Hematopoietic multipotent progenitor cell treated with erythropoietin and hydrocortisone succinate and interleukin-3 and kit ligand, for 8 days (in vitro differentiated cells): ENCODE measurements at regions not wholly inside any gene's neighbourhood (a gene's known extent, or its start where the extent isn't known, plus 50 kb on each side); places are given as distances from the start of the nearest gene placed in this dataset.
"Not testable (repeated sequence)": the region's sequence is repeated elsewhere in the genome, so short reads cannot be mapped to it uniquely, and the experiment has no call there.

Experiments used
- DNase-seq: peaks from one replicate; pipeline ENCODE4 v3.0.0-alpha.2; 2015

DNA sequence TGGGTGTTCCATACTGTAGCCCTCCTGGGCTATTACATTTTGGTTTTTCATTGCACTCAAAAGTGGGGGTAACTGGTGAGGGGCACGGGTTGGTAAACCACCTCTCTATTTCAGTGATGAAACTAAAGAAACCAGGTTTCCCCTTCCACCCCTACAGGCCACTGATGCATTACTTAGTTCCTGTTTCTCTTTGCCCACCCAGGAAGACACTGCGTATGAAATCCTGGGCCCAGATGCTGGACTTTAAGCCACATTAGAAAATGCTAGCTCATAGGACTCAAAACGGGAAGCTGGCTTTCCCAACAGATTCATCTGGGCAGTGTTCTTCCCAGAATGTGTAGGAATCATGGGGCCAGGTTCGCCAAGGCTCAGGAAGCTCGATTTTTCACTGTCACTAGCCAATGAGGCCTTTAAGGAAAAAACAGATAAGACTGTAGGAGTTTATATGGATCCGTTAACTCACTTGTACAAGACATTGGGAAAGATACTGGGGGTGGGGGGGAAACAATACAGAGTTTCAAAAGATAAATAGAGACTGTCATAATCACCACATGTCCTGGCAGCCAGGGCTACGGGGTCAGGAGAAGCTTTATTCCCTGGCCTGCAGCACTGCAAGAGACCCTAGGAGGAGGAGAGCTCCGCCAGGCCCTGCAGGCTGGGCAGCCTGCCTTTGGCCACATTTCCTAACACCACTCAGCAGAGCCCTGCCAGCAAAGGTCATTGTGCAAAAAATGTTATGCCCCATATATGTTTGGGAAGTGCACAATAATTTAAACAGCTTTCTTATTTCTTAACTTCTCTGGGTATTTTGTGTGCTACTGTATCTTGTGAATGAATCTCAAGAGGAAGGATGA is 228.5 kb upstream of the PLGLB2 start:
- not testable (repeated sequence) for DNase-seq

DNA sequence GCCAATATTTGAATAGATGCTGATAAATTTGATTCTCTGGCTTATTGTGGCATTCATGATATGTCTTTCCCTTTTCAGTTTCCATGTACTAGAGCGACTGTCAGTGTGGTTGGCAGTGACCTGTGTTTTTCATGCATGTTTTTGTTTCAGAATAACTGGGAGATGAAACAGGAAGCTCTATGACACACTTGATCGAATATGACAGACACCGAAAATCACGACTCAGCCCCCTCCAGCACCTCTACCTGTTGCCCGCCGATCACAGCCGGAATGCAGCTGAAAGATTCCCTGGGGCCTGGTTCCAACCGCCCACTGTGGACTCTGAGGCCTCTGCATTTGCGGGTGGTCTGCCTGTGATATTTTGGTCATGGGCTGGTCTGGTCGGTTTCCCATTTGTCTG is 226.8 kb upstream of the PLGLB2 start:
- not testable (repeated sequence) for DNase-seq

DNA sequence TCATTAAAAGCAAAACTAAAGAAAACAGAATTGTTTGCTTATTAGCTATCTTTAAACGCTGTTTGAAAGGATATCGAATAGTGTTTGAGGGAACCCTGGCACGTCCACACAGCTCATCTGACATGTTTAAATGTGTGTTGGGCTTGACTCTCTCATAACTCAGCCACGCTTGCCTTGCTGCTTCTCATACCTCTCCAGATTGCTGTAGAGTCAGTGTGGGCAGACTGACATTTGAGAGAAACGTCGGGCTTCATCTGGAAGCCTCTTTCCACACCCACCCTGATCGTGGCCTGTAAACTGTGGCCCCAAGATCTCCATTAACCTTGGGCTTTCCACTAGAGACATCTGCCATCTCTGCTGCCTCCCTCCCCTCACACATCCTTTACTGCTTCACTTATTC is 226.4 kb upstream of the PLGLB2 start:
- not testable (repeated sequence) for DNase-seq

DNA sequence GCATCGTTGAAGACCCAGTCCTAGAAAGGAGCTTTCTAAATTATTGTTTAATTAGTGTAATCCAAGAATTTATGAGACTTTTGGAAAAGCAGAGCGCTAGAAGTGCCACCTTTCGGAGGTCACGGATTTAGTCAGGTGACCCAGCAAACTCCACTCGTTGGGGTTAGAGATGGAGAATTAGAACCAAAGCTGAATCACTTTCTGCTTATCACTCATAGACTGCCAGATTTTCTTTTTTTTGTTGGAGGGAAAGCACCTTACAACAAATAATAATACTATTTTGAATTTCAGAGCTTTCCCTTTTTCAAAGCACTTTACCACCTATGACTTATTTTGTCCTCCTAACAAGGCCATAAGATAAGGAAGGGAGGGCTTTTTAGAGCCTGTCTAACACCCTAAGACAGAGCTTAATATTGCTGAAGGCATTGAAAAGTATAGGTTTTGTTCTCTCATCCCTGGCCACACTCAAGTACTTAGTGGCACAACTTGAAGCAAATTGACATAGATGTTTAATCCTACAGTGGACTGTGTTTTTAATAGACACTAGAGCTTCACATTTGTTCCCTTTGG is 223.2 kb upstream of the PLGLB2 start:
- not testable (repeated sequence) for DNase-seq

DNA sequence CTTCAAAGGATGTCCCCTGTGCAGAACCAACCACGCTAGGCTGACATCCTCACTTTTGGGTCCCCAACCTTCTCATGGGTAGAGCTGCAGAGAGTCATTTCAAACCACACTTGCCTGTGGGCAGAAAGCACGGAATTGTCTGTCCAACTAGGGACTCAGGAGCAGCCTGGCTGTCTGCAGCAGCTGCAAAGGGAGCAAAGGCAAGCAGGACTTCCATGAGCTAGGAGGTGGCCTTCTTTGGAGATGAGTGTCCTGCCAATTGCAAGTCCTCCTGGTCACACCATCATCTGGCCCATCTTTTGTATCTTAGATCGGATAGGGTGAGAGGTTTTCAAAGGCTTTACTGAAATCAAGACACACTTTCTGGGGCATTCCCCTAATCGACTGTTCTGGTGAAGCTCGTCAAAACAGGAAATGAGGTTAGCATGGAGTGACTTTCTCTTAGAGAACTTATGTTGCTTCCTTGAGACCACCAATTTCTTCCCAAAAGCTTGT is 222.3 kb upstream of the PLGLB2 start:
- not testable (repeated sequence) for DNase-seq

DNA sequence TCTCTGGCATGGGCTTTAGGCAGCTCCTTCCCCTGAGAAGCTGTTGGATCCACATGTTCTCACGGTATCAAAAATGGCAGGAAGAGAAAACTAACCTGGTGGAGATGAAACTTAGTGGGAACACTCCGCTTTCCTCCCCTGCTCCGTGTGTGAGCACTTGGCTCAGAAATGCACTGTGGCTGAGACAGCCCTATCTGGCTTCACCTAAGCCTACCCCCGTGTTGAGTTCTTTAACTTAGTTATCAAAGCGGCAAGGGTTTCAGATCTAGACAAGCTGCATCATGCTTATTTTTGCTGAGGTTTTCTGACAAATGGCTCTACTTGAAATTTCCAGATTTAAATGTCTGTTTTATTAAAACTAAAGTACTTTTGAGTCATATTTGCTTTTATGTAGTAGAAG is 221.6 kb upstream of the PLGLB2 start:
- DNase-seq, result not testable (repeated sequence)

DNA sequence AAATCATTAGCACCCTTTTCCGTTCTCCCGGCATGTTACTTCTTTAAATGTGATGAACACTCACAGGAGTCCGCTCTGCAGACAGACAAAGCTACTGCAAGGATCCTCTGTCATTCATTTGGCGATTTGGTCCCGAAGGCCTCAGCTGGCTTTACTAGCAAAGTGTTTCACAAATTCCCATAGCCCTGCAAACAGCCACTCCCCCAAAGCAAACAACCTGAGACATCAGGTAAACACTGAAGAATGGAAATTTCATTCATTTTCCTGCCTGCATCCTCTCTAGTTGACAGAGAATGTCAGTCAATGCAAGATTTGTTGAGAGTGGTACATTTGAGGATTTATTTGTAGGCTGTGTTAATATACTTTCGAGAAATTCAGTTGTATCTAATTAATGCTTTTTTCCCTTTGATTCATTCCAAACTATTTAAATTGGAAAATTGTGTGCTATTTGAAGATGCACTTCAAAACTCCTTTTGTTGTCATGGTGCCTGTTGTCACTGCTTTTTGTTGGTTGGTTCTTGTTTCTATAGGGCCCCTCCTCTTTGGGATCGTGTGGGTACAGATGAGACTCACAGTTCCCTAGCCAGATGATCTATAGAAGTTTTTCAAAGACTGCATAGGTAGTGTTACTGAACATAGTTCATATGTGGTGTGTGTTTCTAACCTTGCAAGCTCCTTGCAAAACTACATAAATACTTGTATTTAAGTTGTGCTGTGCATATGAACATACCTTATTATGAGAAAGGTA is 215.7 kb upstream of the PLGLB2 start:
- peak; percentile 63 for DNase-seq

DNA sequence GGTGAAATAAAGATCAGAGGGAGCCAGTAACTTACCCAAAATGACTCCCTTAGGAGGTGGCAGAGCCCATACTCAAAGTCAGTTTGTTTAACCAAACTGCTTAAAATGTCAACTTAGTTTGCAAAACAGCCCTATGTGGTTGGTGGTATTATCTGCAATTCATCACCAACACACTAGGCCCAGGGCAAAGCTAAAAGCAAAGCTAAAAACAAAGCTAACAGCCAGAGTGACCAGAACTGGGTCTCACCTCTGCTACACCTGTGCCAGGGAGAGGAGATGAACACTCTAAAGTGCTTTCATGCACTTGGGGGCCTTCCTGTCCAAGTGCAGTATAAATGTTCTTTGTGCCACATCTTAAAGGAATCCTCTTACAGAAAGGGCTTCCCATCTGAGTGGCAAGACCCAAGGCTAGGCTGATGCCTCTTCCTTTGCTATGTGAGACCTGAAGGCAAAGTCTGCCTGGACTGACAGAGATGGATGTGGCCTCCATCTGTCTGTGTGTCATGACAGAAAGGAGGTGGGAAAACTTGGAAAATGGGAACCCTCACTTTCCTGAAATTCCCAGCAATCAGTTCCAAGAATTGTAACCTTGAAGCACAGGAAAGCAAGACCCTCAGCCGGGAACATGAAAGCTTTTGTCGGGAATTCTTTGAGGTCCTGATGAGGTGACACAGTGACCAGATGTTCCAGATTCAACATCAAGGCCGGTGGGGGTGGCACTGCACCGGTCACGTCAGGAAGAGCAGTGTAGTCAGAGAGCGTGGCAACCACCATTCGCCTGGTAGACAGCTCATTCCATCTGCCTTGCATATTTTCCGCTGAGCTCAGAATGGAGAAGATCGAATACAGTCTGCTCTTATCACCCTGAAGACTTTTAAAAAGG is 214.3 kb upstream of the PLGLB2 start:
- DNase-seq, result peak; percentile 38

DNA sequence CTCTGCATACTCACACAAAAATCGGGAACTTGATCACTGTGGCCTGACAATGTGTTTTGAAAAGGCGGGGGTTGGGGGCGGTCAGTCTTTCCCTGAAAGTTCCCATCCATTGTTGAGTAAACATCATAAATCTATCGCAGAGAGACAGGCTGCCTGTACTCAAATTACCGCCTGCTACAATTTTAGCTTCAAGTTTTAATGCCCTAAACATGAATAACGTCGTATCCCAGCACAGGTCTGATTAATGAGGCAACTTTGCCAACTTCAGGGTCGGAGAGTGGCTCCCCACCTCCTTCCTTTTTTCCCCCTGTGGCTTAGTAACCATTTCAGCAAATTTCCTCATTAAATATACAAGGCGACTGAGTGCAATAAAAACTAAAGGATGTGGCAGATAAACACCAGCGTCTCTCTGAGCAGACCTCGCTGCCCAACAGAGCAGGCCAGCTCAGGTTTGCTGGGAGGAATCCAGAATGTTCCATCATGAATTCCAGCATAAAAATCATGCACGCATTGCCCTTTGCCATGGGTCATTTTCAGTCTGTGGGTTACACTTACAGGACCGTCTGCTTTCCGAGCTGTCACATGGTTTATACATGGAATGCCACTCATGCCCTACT is 213.5 kb upstream of the PLGLB2 start:
- not testable (repeated sequence) for DNase-seq

DNA sequence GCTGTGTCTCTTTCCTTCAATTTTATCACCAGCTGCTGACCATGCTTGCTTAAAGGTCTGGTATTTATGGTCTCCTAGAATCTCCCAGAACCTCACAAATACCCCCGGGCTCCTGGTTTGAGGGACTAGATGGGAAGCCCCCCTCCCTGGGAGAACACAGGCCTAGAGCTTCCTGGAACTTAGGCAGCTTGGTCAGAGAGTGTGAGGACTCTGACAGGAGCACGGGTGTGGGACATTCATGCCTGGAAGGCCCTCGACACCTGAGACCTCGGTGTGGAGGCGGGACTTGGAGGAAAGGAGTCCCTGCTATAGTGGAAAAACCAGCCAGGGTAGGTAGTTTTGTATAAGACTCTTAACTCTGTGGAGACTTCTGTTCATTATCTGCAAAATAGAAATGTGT is 211.5 kb upstream of the PLGLB2 start:
- DNase-seq, result peak; percentile 2

DNA sequence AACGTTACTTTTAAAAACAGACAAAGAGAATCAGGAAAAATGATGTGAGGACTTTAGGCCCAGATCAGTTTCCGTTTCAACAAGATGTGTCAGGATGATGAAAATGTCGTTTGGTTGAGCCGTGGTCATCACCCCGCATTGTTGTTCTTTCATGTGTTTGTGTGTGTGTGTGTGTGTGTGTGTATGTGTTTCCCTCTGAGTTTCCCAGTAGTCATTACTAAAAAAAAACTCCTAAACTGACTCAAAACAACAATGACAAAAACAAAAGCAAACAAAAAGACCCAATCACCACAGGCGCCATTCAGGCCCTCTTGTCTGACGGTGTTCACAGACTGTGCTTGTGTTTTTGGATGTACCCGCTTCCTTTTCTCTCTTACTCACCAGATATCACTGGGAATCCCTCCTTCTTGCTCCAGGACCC is 210.6 kb upstream of the PLGLB2 start:
- DNase-seq, result peak; percentile 16

DNA sequence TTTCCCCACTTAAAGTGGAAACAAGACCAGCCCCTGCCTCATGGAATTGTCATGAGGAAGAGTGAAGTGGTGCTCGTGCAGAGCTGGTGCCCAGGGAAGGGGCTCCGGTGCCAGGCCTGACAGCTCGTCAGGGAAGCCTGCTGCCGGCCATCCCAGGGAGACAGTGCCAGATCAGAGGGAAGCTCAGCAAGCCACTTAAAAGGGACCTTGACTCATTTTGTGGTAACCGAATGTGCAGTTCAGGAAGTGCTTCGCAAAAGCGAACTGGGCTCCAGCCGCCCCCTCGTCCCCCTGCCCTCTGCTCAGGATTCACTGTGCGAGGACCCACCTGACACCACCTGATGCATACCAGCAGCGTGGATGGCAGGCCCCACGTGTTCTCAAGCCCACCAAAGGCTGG is 209.6 kb upstream of the PLGLB2 start:
- not testable (repeated sequence) for DNase-seq

DNA sequence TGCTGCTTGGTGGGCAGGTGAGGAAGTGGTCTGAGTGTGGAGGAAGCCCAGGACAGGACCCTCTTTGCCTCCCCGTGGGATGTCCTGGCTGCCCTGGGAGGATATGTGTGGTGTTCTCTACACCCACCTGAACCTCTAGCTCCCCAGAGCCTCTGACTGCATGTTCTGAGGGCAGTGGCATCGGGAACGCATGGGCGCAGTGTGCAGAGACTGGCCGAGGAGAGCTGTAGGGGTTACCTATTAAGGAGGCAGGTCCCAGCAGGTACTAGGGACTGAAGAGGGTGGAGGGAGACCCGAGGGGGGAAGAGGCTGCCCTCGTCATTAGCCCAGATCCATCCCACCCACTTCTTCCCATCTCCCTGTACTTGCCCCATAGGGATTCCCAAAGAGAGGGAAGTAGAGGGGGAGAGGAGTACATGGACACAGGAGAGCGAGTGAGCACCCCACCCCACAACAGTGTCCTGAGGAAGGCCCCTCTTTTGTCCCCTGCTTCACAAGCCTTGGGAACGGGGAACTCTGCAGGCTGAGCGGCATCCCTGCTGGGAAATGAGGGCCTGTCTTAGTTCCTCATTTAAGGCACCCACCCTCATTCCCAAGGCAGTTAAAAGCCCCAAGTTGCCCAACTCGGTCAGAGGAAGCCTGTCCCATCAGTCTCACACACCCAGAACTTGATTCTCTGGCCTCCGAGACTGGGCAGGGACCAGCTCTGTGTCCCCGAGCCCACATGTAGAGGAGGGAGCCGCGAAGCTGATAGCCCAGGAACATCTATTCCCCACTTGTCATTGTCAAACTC is 208.5 kb upstream of the PLGLB2 start:
- not testable (repeated sequence) for DNase-seq

DNA sequence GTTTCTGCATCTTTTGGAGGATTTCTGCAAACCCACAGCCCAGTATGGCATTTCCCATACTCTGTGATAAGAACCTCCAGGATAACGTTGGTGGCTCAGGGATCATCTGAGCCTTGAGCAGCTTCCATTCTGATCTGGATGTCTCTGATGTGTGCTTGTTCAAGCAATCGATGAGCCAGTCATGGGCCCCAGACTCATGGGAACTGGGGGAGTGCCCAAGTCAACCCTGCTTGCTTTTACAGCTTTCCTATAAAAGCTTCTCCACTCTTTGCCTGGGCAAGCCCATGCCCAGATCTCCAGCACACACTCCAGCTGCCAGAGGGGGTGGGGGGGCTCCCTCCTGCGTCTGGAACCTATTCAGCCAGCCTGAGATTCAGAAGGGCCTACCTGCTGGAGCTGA is 207.6 kb upstream of the PLGLB2 start:
- DNase-seq, result peak; percentile 53

DNA sequence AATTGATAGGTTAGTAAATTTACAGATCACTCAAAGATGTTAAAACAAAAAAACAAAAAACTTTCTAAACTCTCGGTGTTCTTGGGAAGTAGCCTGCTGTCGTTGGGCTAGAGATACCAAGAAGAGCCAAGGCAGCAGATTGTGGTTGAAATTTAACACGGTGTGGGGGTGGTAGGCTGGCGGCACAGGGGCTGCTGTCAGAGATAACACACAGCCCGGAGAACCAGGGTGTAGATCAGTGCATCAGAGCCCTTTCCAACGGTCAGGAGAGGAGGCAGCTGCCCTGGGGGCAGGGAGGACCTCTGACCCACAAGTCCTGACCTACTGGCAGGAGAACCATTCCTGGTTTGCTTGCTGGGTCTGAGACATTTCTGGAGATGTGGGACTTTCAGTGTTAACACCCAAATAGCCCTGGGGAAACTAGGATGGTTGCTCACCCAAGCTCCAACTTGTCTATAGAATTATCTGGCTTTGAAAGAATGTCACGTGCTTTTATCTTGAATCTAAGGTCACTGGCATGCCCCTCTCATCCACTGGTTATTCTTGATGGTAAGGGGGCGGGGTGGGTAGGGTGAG is 205.2 kb upstream of the PLGLB2 start:
- DNase-seq, result peak; percentile 96

DNA sequence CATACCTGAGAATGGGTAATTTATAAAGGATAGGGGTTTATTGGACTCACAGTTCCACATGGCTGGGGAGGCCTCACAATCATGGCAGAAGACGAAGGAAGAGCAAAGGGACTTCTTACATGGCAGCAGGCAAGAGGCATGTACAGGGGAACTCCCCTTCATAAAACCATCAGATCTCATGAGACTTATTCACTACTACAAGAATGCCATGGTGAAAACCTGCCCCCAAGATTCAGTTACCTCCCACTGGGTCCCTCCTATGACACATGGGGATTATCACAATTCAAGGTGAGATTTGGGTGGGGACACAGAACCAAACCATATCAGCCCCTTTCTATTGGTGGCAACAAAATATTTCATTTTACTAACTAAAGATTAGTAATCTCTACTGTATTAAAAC is 204.1 kb upstream of the PLGLB2 start:
- not testable (repeated sequence) for DNase-seq

DNA sequence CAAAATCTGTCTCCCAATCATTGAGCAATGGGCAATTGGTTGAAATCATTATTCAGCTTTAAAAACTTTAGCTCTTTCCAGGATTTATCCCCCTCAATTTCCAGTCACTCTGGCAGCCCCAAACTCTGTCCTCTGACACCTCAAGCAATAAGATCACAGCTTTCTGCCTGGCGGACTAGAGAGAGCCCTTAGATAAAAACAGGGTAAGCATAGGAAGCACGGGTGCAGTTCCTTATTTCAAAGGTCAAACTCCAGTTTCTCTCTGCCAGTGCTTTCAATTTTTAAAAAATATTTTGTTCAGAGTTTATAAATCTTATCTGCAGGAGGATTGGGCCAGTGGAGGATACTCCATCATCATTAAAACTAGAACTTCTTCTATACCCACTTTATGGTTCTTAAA is 200.8 kb upstream of the PLGLB2 start:
- DNase-seq, result not testable (repeated sequence)

DNA sequence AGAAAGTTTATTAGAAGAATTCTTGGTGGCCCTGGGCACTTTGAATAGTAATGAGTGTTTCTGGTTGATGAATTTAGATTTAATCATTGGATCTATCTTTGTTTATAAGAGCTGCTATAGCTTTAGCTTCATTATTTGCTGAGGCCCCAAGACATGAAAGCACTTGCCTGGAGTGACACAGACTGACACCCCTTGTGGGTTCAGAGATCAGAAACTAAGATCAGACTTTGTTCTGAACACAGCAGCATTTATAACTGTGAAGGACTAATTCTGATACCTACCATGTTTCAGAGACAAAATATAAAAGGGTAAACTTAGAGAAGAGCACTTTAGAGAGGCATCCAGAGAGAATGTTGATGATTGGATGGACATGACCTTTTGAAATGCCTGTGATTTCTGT is 199.9 kb upstream of the PLGLB2 start:
- DNase-seq, result not testable (repeated sequence)

DNA sequence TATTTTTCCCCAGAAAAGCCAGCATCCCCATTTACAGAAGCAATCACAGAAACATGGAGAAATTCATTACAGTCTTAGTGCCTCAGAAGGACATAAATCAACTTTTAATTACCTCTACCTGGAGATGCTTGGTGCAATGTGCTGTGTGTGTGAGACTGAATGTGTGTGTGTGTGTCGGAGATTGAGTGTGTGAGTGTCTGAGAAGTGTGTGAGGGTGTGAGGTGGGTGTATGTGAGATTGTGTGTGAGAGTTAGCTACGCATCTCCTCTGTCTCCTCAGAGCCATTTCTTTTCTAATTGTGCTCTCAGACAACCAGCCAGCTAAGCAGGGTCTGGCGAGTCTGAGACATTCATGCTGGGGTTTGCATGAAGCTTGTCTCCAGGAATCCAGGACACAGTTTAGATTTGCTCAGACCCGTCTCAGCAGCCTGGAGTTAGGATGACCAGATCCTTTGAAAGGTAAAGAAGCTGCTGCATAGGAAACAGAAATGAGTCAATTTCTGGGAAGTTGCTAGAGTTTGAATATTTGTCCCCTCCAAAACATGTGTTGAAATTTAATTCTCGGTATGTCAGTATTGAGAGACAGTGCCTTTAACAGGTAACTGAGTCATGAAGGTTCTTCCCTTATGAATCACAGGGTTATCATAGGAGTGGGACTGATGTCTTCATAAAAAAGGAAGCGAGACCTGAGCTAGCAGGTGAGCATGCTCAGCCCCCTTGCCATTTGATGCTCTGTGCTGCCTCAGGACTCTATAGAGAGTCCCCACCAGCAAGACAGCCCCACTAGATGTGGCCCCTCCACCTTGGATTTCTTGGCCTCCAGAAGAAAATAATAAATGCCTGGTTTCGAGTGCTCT is 199.0 kb upstream of the PLGLB2 start:
- not testable (repeated sequence) for DNase-seq
